GM18909 (cell line): ENCODE measurements at regions not wholly inside any gene's neighbourhood (a gene's known extent, or its start where the extent isn't known, plus 50 kb on each side); places are given as distances from the start of the nearest gene placed in this dataset.
"Not testable (repeated sequence)": the region's sequence is repeated elsewhere in the genome, so short reads cannot be mapped to it uniquely, and the experiment has no call there.

Experiments
- ATAC-seq: cut with Tn5 transposase; IDR thresholded peaks from one replicate; pipeline ENCODE4 v1.9.1; 2021; ENCODE audit warnings: mild to moderate bottlenecking; ENCODE audit not compliant: unreplicated experiment, poor library complexity

DNA sequence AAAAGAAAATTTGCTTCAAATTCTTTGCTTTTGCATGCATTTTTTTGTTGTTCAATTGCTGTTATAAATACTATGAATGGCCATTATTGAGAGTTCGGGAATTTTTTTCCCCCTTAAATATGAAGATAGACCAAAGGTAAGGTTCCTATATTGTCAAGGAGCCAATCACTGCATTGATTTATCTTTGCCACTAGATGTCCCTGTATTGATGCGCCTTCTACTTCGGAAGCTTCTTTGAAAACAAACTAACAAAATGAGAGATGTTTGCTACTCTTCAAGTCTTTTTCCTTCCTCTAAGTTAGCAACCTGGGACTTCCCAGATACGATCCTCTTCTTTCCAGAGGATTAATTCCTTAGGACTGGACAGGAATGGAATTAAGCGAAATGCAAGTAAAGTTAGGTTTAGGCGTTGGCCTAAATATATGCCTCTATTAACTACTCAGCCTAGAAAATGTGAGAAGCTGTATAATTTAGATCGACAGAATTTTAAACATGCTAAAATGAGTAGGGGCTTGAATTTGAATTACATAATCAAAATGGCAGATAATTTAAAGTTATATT lies 318.1 kb downstream of the AEBP2 start:
- peak; percentile 50 for ATAC-seq

DNA sequence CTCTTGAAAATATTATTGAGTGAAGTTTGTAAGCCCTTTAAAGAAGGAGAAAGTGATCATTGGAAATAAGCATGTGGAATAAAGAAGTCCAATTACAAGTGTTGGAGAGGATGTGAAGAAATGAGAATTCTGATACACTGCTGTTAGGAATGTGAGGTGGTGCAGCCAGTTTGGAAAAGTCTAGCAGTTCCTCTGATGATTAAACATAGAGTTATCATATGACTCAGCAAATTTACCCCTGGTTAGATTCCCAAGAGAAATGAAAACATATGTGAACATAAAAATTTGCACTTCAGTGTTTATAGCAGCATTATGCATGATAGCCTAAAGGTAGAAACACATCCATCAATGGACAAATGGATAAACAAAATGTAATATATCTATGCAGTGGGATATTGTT lies 319.9 kb downstream of the AEBP2 start:
- no peak for ATAC-seq

- ATAC-seq, result no peak
These were observed 321.3 kb downstream of the AEBP2 start for GRCh38 chr12:19760611-19761010.

DNA sequence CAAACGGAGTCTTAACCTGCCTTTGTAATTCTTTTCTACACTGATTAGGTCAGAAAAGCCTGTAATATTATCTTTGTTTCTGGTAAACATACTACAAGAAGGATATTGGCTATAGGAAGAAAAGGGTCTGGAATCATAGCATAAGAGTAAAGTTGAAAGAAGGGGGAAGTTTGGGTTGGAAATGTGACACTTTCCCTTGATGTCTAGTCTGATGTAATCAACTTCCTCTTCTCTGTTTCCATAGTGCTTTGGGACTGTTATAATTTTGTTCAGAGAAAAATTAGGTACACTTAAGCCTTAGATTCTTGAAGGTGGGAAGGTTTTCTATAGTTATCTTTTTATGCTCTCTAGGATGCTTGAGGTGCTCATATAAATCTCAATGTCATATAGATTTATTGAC lies 322.2 kb downstream of the AEBP2 start:
- no peak for ATAC-seq

GRCh38 chr12:19763488-19763887 lies 324.2 kb downstream of the AEBP2 start:
- no peak for ATAC-seq

DNA sequence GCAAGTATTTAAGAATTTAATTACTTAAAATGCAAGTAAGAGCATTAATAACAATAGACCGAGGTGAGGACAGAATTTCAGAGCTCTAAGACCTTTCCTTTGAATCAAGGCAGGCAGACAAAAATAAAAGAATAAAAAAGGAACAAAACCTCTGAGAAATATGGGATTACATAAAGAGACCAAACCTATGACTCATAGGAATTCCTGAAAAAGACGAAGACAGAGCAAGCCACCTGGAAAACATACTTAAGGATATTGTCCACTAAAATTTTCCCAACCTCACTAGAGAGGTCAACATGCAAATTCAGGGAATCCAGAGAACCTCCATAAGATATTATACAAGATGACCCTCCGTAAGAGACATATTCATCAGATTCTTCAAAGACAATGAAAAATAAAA lies 325.1 kb downstream of the AEBP2 start:
- no peak for ATAC-seq

- no peak for ATAC-seq
These were observed 332.6 kb downstream of the AEBP2 start for GRCh38 chr12:19771858-19772257.

GRCh38 chr12:19772776-19773175 lies 333.5 kb downstream of the AEBP2 start:
- ATAC-seq, result no peak

DNA sequence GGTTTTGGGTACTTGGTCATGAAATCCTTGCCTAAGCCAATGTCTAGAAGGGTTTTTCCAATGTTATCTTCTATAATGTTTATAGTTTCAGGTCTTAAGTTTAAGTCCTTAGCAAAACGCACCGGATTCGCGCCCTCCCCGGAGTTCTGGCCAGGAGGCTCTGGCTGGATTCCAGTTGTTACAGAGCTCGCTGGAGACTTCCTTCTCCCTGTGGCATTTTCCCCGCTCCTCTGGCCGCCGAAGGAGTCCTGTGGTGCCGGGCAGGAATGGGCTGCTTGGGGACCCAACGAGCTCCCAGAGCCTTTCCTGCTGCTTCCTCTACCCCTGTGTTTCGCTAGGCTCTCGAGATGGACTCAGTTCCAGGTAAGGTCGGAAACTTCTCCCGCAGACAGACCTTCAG lies 335.9 kb downstream of the AEBP2 start:
- no peak for ATAC-seq

DNA sequence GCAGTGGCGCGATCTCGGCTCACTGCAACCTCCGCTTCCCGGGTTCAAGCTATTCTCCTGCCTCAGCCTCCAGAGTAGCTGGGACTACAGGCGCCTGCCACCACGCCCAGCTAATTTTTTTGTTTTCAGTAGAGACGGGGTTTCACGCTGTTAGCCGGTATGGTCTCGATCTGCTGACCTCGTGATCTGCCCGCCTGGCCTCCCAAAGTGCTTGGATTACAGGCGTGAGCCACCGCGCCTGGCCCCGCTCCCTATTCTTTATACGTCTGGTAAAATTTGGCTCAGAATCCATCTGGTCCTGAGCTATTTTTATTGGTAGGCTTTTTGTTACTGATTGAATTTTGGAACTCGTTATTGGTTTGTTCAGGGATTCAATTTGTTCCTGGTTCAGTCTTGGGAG lies 336.7 kb downstream of the AEBP2 start:
- not testable (repeated sequence) for ATAC-seq

DNA sequence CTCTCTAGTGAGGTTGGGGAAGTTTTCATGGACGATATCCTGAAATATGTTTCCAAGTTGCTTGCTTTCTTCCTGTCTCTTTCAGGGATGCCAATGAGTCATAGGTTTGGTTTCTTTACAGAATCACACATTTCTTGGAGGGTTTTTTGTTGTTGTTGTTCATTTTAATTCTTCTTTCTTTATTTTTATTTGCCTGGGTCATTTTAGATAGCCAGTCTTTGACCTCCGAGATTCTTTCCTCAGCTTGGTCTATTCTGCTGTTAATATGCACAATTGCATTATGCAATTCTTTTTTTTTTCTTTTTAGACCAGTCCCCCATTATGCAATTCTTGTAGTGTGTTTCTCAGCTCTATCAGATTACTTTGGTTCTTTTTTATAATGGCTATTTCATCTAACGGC lies 338.9 kb downstream of the AEBP2 start:
- ATAC-seq, result no peak

GRCh38 chr12:19778797-19779196 lies 339.5 kb downstream of the AEBP2 start:
- ATAC-seq, result no peak

- no peak for ATAC-seq
These were observed 340.2 kb downstream of the AEBP2 start for GRCh38 chr12:19779395-19780056.

- ATAC-seq, result no peak
These were observed 341.2 kb downstream of the AEBP2 start for GRCh38 chr12:19780460-19780859.

DNA sequence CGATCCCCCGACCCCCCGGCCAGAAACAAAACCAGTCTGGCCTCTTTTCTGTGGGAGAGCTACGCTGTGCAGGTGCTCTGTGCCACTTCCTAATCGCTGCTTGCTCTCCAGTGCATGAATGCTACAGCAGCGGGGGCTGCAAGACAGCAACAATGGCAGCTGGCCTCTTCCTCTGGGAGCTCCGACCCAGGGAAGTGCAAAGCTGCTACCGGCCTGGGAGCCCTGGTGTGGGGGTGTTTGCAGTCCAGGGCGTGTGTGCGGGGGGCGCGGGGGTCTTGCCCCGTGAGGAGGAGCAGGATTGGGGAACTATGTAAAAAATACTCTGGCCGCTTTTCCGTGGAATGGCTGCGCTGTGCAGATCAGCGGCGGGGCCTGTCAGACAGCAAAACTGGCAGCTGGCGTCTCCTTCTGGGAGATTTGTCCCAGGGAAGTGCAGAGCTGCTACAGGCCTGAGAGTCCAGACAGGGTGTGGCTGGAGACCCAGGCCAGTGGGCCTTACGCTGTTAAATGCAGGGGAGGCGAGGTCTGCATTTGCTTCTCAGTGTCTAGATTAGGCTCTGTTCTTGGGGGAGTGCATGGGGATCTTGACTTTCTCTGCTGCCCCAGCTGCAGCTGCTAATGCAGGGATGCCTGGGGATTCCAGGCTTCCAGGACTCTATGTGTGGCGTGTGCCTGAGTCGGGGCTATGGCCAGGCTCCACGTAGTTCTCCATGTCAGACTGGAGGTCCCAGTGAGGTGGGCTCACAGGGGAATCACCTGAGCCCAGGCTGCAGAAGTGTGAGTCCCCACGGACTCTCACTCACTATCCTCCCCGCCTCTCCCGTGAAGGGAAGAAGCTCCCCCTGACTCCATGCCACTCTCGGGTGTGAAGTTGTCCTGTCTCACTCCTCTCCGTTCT lies 344.5 kb downstream of the AEBP2 start:
- no peak for ATAC-seq

- ATAC-seq, result no peak
These were observed 352.7 kb downstream of the AEBP2 start for GRCh38 chr12:19792028-19792427.

DNA sequence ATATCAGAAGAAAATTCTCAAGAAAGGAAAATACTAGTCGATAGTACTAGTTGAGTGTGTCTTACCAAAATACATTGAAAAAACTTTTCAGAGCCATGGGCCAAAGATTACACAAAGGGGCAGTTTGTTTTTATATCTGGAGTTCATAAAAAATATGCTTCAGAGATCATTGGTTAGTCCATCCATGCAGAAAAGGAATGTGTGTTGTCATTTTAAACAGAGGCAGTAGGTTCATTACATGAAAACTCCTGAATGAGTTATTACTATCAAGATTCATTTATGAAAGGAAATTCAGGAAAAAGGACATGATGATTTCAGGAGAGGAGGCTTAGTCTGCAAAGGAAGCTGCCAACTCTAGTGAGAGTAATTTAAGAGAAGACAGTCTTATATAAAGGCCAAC lies 354.8 kb downstream of the AEBP2 start:
- ATAC-seq, result no peak

DNA sequence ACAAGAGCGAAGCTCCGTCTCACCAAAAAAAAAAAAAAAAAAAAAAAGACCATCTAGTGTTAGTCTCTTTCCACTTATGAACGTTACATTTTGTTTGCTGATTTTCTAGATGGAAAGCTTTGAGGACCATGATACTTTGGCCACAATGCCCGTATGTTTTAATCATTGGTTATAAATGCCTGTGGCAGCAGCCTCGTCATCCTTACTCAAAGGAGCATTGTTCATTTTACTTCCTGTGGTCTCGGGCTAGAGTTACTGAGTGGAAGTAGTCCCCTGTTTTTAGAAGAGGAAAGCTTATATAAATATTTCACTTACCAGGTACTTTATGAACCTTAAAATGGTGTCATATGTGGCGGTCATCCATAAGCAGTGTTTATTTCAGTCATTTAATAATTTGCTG lies 359.9 kb downstream of the AEBP2 start:
- ATAC-seq, result no peak

DNA sequence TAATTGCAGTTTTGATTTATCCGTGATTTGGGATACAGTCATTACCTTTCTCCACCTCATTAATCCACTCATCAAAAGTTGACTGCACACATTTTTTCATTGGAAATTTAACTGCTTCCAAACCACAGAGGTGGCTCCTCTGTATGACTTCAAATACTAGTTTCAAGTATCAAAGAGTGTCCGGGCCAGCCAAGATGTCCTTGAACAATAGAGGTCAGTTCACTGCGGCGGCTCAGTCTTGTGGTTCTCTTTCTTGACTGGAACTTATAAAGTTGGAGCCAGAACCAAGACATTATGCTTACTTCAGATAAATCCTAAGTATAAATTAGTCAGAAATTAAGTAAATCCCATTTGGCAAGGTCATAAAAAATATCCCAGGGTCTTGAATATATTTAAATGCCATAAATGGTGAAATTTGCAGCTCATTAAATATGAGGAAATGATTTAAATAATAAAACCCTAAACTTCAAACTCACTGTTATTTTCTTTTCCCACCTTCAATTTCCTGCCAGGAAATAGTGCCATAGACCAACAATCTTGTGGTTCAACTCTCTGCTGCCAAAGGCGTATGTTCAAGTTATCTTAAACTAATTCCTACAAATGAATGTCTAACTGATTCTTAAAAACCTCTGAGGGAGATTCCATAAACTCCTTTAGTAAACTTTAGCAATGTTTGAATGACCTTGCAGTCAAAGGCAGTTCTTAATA lies 360.8 kb downstream of the AEBP2 start:
- ATAC-seq, result no peak

DNA sequence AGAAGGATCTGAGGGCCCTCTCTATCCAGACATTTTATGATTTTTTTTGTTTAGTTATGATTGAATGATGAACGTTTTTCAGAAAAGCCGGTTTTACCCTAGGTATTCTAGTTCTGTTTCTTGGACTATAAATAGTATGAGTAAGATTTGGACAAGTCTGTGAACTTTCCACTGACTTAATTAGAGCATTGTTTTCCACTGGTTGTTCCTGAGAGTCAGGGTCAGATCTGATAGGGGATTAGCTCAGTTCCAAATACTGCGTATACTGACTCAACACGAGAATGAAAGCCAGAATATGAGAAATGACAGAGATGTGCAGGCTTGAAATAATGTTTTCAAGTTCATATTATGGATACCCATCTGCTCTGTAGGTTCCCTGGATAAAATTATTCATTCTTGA lies 361.6 kb downstream of the AEBP2 start:
- no peak for ATAC-seq

DNA sequence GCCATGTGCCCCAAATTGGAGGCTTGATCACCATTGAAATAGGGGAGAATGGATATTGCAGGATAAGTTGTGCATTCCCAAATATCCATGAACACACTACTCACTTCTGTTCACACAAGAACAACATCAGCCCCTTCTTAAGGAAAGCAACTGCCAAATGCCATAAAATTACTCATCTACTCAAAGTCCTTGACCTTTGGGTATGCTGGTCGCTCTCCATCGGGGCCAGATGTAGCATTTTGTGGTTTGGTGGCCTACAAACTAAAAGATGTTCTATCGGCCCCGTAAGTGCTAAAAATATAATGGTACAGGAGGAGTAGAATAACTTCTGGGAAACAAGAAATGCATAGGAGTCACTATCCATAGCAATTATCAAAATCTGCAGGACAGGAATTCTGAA lies 362.6 kb downstream of the AEBP2 start:
- ATAC-seq, result no peak
